ENCODE measurements at regions not wholly inside any gene's neighbourhood (a gene's known extent, or its start where the extent isn't known, plus 50 kb on each side); places are given as distances from the start of the nearest gene placed in this dataset.

GRCh38 chr5:22970956-22971618 lies 117.9 kb upstream of the CDH12 start:
- no peak for DNase-seq

- no peak for DNase-seq
These were observed 117.3 kb upstream of the CDH12 start for GRCh38 chr5:22970491-22970890.

GRCh38 chr5:22968386-22968785 lies 115.2 kb upstream of the CDH12 start:
- no peak for DNase-seq

GRCh38 chr5:22965960-22966359 lies 112.8 kb upstream of the CDH12 start:
- DNase-seq = no peak

- no peak for DNase-seq
These were observed 111.5 kb upstream of the CDH12 start for GRCh38 chr5:22964632-22965031.

- no peak for DNase-seq
These were observed 105.5 kb upstream of the CDH12 start for GRCh38 chr5:22958462-22959262.

- no peak for DNase-seq
These were observed 94.8 kb upstream of the CDH12 start for GRCh38 chr5:22947921-22948320.

- no peak for DNase-seq
These were observed 85.2 kb upstream of the CDH12 start for GRCh38 chr5:22938362-22938761.

GRCh38 chr5:22928821-22929482 lies 75.8 kb upstream of the CDH12 start:
- no peak for DNase-seq

- DNase-seq = no peak
These were observed 73.4 kb upstream of the CDH12 start for GRCh38 chr5:22926574-22926973.

GRCh38 chr5:22918511-22918910 lies 65.4 kb upstream of the CDH12 start:
- DNase-seq = no peak

GRCh38 chr5:22916393-22916792 lies 63.2 kb upstream of the CDH12 start:
- DNase-seq = no peak

GRCh38 chr5:22911019-22911418 lies 57.9 kb upstream of the CDH12 start:
- no peak for DNase-seq

GRCh38 chr5:22910523-22910922 lies 57.4 kb upstream of the CDH12 start:
- DNase-seq = no peak

- no peak for DNase-seq
These were observed 55.4 kb upstream of the CDH12 start for GRCh38 chr5:22908586-22908985.

- no peak for DNase-seq
These were observed 55.0 kb upstream of the CDH12 start for GRCh38 chr5:22908129-22908528.

Data from NCI-H2029 treated with DMSO at 0.1 percent for 48 hours (cell line).